ENCODE measurements at regions not wholly inside any gene's neighbourhood (a gene's known extent, or its start where the extent isn't known, plus 50 kb on each side); places are given as distances from the start of the nearest gene placed in this dataset.

DNA sequence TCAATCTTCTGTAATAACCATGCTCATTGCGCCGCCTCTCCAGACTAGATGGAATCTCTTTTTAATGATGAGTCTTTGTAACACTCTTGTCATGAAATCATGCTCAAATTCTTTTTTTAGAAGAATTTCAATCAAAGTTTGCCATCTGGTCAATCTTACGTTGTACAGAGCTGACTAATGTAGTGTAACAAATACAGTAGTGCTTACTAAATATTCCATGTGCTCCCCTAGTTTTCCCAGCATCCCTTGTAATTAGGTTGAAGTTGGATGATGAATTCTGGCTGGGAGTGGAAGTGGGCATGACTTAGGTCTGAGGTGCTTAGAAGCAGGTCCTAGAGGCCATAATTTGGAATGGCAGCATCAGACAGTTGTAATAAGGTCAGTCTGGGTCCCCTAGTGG lies 309.1 kb upstream of the SNX7 start:
- no peak overlapping the region for H3K4me3 ChIP-seq (ENCODE audit: low read depth, low read length)
- TF ChIP-seq, protein P1, sequence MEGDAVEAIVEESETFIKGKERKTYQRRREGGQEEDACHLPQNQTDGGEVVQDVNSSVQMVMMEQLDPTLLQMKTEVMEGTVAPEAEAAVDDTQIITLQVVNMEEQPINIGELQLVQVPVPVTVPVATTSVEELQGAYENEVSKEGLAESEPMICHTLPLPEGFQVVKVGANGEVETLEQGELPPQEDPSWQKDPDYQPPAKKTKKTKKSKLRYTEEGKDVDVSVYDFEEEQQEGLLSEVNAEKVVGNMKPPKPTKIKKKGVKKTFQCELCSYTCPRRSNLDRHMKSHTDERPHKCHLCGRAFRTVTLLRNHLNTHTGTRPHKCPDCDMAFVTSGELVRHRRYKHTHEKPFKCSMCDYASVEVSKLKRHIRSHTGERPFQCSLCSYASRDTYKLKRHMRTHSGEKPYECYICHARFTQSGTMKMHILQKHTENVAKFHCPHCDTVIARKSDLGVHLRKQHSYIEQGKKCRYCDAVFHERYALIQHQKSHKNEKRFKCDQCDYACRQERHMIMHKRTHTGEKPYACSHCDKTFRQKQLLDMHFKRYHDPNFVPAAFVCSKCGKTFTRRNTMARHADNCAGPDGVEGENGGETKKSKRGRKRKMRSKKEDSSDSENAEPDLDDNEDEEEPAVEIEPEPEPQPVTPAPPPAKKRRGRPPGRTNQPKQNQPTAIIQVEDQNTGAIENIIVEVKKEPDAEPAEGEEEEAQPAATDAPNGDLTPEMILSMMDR (IDR thresholded peaks at IDR 0.05; ENCODE audit: insufficient read depth, low read depth, low read length, missing control alignments): no peak
- no peak for DNase-seq (ENCODE audit: low read depth)

DNA sequence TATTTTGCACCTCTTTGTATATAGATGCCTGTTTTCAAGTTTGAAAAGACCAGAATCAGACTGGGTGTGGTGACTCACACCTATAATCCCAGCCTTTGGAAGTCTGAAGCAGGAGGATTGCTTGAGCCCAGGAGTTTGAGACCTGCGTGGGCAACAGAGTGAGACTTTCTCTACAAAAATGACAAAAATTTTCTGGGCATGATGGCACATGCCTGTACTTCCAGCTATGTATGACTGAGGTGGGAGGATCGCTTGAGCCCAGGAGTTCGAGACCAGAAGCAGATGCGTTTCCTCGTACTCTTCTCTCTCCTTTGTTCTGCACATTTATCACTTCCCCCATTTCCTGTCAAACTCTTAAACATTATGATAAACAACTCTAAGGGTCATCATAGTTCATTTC lies 310.0 kb upstream of the SNX7 start:
- DNase-seq (ENCODE audit: low read depth): no peak

DNA sequence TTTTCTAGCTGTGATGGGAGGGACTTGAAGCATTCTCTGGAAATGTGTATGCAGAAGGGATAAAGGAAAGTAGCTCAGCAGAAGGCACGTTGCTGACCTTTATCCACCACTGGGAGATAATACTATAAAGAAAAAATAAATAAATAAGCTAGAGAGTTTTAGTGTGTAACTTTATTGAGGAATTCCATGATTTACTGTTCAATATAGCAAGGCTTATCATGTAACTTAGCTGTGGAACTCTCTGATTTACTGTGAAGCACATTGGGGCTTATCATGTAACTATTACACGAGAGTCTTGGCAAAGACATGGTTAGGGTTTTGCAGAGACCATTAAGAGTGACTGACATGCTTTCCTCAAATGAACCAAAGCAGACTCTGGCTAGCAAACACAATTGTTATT lies 316.1 kb upstream of the SNX7 start:
- TF ChIP-seq, protein P1 (IDR thresholded peaks at IDR 0.05; ENCODE audit: insufficient read depth, low read depth, low read length, missing control alignments): no peak
- no peak overlapping the region for H3K4me3 ChIP-seq (ENCODE audit: low read depth, low read length)
- no peak for DNase-seq (ENCODE audit: low read depth)

More for the DNA sequence above, 310.0 kb upstream of the SNX7 start:
- H3K4me3 ChIP-seq (ENCODE audit: low read depth, low read length): no peak overlapping the region
- TF ChIP-seq, protein P1 (IDR thresholded peaks at IDR 0.05; ENCODE audit: insufficient read depth, low read depth, low read length, missing control alignments): no peak

DNA sequence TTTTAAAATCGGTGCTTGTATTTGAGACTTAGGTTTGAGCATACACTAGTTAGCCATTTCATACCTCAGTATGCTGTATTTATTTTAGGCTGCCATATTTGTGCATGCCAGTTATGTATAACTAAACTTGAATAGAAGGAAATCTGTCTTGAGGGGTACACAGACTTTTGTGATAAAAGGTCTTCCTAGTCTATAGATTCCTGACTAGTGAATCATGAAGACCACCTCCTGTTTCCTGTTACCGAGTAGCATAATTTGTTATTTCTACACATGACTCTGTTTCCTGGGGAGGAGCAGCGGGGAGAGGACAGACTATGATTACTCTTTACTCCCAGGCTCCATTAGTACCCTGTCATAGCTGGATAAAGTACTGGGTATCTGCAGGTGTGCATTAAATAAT lies 316.8 kb upstream of the SNX7 start:
- TF ChIP-seq, protein P1 (IDR thresholded peaks at IDR 0.05; ENCODE audit: insufficient read depth, low read depth, low read length, missing control alignments): no peak
- no peak overlapping the region for H3K4me3 ChIP-seq (ENCODE audit: low read depth, low read length)
- no peak for DNase-seq (ENCODE audit: low read depth)

DNA sequence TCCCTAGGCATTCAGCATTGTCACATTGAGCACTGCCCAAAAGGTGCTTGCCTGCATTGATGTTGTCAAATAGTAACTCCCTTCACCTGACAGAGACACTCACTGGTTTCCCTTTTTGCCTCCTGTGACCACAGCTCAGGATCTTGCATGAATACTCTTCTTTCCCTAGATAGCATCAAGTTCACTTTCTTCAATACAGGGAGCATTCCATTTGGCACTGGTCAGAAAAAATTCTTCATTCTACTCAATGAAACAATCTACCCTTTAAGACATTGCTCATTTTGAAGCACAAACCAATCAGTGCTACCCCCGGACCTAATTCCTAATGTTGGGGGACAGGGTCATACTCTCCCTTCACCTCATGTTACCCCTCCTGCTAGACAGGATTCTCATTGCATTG lies 319.0 kb upstream of the SNX7 start:
- TF ChIP-seq, protein P1 (IDR thresholded peaks at IDR 0.05; ENCODE audit: insufficient read depth, low read depth, low read length, missing control alignments): no peak
- DNase-seq (ENCODE audit: low read depth): no peak
- no peak overlapping the region for H3K4me3 ChIP-seq (ENCODE audit: low read depth, low read length)

DNA sequence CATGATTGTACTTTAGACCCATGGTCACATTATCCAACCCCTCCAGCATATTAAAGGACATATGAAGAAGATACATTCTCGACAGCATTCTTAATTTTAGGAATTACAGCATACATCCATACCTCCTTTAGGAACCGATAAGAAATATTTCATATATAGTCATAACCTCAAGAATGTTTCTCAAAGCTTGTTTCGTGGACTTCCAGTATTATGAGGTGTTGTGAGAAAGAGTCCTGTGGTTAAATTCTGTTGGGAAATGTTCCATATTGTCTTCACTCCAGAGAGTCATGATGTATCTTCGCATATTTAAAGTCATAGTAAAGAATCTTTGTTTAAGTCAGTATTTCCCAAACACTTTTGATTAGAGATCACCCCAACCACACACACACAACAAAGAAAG lies 321.0 kb upstream of the SNX7 start:
- TF ChIP-seq, protein P1 (IDR thresholded peaks at IDR 0.05; ENCODE audit: insufficient read depth, low read depth, low read length, missing control alignments): no peak
- no peak for DNase-seq (ENCODE audit: low read depth)
- no peak overlapping the region for H3K4me3 ChIP-seq (ENCODE audit: low read depth, low read length)

DNA sequence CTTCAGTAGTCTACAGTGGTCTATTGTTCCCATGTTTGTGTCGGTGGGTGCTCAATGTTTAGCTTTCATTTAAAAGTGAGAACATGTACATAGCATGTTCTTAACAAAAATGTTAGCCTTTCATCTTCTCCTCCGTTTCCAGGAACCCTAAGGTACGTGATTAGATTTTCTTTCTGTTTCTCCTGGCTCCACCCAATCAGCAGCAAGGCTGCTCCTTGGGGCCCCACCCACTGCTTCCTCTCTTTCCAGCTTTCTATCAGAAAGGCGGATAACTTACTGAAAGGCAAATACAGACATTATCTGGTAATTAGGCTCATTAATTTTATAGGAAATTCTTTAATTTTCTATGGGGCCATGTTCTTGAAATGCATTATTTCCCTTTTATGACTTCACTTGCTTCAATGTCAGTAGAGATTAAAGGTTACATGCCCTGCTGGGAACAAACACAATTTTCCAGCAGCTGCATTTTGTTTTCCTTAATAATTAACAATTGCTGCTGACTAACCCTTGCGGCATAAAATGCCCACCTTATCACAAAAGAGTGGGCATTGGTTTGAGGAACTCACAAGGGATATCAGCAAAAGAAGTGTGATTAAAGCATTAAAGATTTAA lies 324.9 kb upstream of the SNX7 start:
- peak overlapping the region; percentile 33; the same call in 1 of the 2 replicates for H3K4me3 ChIP-seq (ENCODE audit: low read depth, low read length)
- TF ChIP-seq, protein P1 (IDR thresholded peaks at IDR 0.05; ENCODE audit: insufficient read depth, low read depth, low read length, missing control alignments): no peak
- DNase-seq (ENCODE audit: low read depth): no peak

Measured in GM12865 (cell line).